IPS-18a (cell line): ENCODE measurements at regions not wholly inside any gene's neighbourhood (a gene's known extent, or its start where the extent isn't known, plus 50 kb on each side); places are given as distances from the start of the nearest gene placed in this dataset.

Experiments
- H3K27ac ChIP-seq: one replicate; pipeline ENCODE4 v1.5.1; 2013; ENCODE audit warnings: low read length
- H3K27me3 ChIP-seq: one replicate; pipeline ENCODE4 v1.6.1; 2013; ENCODE audit warnings: mild to moderate bottlenecking, low read length; ENCODE audit not compliant: control insufficient read depth, insufficient read depth
- H3K36me3 ChIP-seq: one replicate; pipeline ENCODE4 v1.6.1; 2013; ENCODE audit warnings: low read depth, low read length; ENCODE audit not compliant: control insufficient read depth
- H3K4me1 ChIP-seq: one replicate; pipeline ENCODE4 v1.6.1; 2013; ENCODE audit warnings: low read depth, low read length; ENCODE audit not compliant: control insufficient read depth
- H3K4me3 ChIP-seq: one replicate; pipeline ENCODE4 v1.5.1; 2013; ENCODE audit warnings: low read length
- H3K9ac ChIP-seq: one replicate; pipeline ENCODE4 v1.6.1; 2013; ENCODE audit warnings: mild to moderate bottlenecking, low read length, moderate library complexity
- H3K9me3 ChIP-seq: one replicate; pipeline ENCODE4 v1.6.1; 2013; ENCODE audit warnings: low read depth, low read length; ENCODE audit not compliant: control insufficient read depth

- H3K36me3 ChIP-seq: no peaks in the 10 kb centered on the region
- no peak overlapping the region for H3K27ac ChIP-seq
- H3K4me3 ChIP-seq: no peak overlapping the region
- no peaks in the 10 kb centered on the region for H3K9me3 ChIP-seq
- no peaks in the 10 kb centered on the region for H3K4me1 ChIP-seq
- no peaks in the 10 kb centered on the region for H3K27me3 ChIP-seq
- no peak overlapping the region for H3K9ac ChIP-seq
Observed at GRCh38 chr9:1388216-1388615, 338.1 kb downstream of the DMRT2 start.

- Histone ChIP-seq H3K4me3 (no peak overlapping the region), H3K36me3 (no peaks in the 10 kb centered on the region), H3K27me3 (no peaks in the 10 kb centered on the region), H3K9ac (no peak overlapping the region), H3K27ac (no peak overlapping the region), H3K4me1 (no peaks in the 10 kb centered on the region), H3K9me3 (no peaks in the 10 kb centered on the region)
Observed at GRCh38 chr9:1400983-1401382, 350.8 kb downstream of the DMRT2 start.

- H3K9me3 ChIP-seq: no peaks in the 10 kb centered on the region
- H3K27ac ChIP-seq: no peak overlapping the region
- no peaks in the 10 kb centered on the region for H3K36me3 ChIP-seq
- no peak overlapping the region for H3K9ac ChIP-seq
- H3K27me3 ChIP-seq: no peaks in the 10 kb centered on the region
- no peak overlapping the region for H3K4me3 ChIP-seq
- no peaks in the 10 kb centered on the region for H3K4me1 ChIP-seq
Observed at GRCh38 chr9:1404940-1405339, 354.8 kb downstream of the DMRT2 start.

- H3K36me3 ChIP-seq: no peaks in the 10 kb centered on the region
- no peaks in the 10 kb centered on the region for H3K27me3 ChIP-seq
- H3K4me1 ChIP-seq: no peaks in the 10 kb centered on the region
- no peak overlapping the region for H3K4me3 ChIP-seq
- H3K9ac ChIP-seq: no peak overlapping the region
- no peak overlapping the region for H3K27ac ChIP-seq
- H3K9me3 ChIP-seq: no peaks in the 10 kb centered on the region
Observed at GRCh38 chr9:1411826-1412225, 361.7 kb downstream of the DMRT2 start.

- Histone ChIP-seq H3K4me3 (no peak overlapping the region), H3K9me3 (no peaks in the 10 kb centered on the region), H3K4me1 (no peaks in the 10 kb centered on the region), H3K9ac (no peak overlapping the region), H3K27me3 (no peaks in the 10 kb centered on the region), H3K36me3 (no peaks in the 10 kb centered on the region), H3K27ac (no peak overlapping the region)
Observed at GRCh38 chr9:1414711-1415131, 364.6 kb downstream of the DMRT2 start.

DNA sequence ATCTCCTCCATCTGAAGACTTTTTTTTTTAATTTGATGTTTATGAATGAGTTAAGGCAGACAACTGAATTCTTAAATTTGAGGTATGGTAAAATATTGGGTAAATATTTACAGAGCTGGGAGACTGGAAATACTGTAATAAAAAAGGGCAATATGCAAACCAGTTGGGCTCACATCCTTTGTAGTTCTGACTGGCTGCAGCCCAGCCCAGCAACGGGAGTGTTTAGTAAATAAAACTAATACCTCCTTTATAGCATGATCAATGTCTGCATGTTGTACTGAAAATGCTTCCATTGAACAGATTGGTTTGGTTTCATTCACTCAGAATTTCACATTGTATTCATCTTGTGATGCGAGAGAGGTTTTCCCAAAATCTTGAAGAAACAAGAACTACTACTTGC lies 365.0 kb downstream of the DMRT2 start:
- Histone ChIP-seq H3K27me3 (no peaks in the 10 kb centered on the region), H3K4me3 (no peak overlapping the region), H3K27ac (no peak overlapping the region), H3K9ac (no peak overlapping the region), H3K4me1 (no peaks in the 10 kb centered on the region), H3K36me3 (no peaks in the 10 kb centered on the region), H3K9me3 (no peaks in the 10 kb centered on the region)

DNA sequence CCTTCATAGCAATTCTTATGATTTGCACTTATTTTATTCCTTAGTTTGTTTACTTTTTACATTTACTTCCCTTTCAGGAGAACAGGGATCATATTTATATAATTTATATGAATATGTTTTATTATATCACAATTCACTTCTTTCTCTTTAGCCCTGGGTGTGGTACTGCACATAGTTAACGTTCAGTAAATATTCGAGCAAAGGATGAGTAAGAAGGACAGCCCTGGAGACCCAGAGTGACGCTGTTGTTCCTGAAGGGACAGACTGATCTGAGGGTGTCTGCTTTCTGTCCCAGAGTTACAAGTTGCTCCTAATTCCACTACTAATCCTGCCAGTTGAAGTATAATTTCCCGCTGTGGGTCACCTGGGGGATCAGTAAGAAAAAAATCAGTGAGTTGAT lies 366.1 kb downstream of the DMRT2 start:
- Histone ChIP-seq H3K27ac (no peak overlapping the region), H3K27me3 (no peaks in the 10 kb centered on the region), H3K4me3 (no peak overlapping the region), H3K9ac (no peak overlapping the region), H3K9me3 (no peaks in the 10 kb centered on the region), H3K4me1 (no peaks in the 10 kb centered on the region), H3K36me3 (no peaks in the 10 kb centered on the region)

GRCh38 chr9:1421436-1421835 lies 371.3 kb downstream of the DMRT2 start:
- no peaks in the 10 kb centered on the region for H3K27me3 ChIP-seq
- no peaks in the 10 kb centered on the region for H3K36me3 ChIP-seq
- H3K9me3 ChIP-seq: peaks cover 10% of the 10 kb centered on the region
- no peak overlapping the region for H3K27ac ChIP-seq
- H3K9ac ChIP-seq: no peak overlapping the region
- H3K4me1 ChIP-seq: no peaks in the 10 kb centered on the region
- H3K4me3 ChIP-seq: no peak overlapping the region

- Histone ChIP-seq H3K27me3 (no peaks in the 10 kb centered on the region), H3K9me3 (peaks cover 10% of the 10 kb centered on the region), H3K9ac (no peak overlapping the region), H3K4me3 (no peak overlapping the region), H3K27ac (no peak overlapping the region), H3K36me3 (no peaks in the 10 kb centered on the region), H3K4me1 (no peaks in the 10 kb centered on the region)
Observed at GRCh38 chr9:1427875-1428274, 377.7 kb downstream of the DMRT2 start.

DNA sequence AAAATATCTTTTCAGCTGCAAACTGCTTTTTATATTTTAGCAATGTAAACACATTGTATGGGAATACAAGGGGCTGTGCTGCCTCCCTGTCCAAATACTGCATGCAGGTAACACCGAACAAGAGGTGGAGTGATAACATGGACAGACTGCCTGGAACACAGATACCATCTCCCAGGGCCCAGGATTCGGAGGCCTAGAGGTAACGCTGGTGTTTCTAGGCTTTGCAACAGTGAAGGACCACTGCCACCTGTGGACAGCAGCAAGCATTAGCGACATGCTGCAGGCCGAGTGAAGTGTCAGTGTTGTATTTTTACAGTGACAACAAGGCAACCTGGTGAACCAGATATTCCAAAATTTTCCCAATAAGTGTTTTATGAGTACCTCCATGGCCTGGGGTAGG lies 379.1 kb downstream of the DMRT2 start:
- Histone ChIP-seq H3K9ac (no peak overlapping the region), H3K4me3 (no peak overlapping the region), H3K27me3 (no peaks in the 10 kb centered on the region), H3K27ac (no peak overlapping the region), H3K4me1 (no peaks in the 10 kb centered on the region), H3K36me3 (no peaks in the 10 kb centered on the region), H3K9me3 (peaks cover 10% of the 10 kb centered on the region)

DNA sequence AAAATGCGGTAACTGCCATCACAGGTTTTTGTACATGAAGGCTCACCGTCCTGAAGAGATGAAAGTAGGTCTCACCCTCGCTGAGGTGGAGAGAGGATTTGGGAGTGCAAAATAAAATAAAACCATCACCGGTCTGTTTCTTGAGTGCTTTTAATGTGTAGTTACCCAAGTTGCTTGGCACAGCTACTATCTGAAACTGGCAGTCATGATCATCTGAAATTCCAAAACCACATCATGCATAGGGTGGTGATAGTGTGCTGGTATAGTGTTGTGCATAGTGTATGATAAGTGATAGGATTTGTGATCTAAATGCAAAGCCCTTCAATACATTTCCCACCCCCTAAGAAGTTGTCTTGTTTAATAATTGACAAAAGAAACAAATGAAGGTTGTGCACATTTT lies 381.3 kb downstream of the DMRT2 start:
- no peaks in the 10 kb centered on the region for H3K27me3 ChIP-seq
- H3K9me3 ChIP-seq: no peaks in the 10 kb centered on the region
- H3K4me3 ChIP-seq: no peak overlapping the region
- H3K4me1 ChIP-seq: no peaks in the 10 kb centered on the region
- no peak overlapping the region for H3K27ac ChIP-seq
- no peaks in the 10 kb centered on the region for H3K36me3 ChIP-seq
- no peak overlapping the region for H3K9ac ChIP-seq

- H3K36me3 ChIP-seq: no peaks in the 10 kb centered on the region
- no peak overlapping the region for H3K27ac ChIP-seq
- no peak overlapping the region for H3K4me3 ChIP-seq
- no peaks in the 10 kb centered on the region for H3K27me3 ChIP-seq
- H3K4me1 ChIP-seq: no peaks in the 10 kb centered on the region
- H3K9ac ChIP-seq: no peak overlapping the region
- H3K9me3 ChIP-seq: no peaks in the 10 kb centered on the region
Observed at GRCh38 chr9:1434052-1434767, 384.1 kb downstream of the DMRT2 start.
